Uterus (tissue), 2 donors: ENCODE measurements at regions not wholly inside any gene's neighbourhood (a gene's known extent, or its start where the extent isn't known, plus 50 kb on each side); places are given as distances from the start of the nearest gene placed in this dataset.

Experiments used
- CTCF ChIP-seq, 4 experiments: fragments of 200-600 bp in 2 of 4; fragments of 450-650 bp in 2 of 4; sonication (generic) in 2 of 4; IDR thresholded peaks; one replicate each; pipeline ENCODE4 v1.5.1; 2016 to 2019; ENCODE audit warnings: antibody characterized with exemption in 4 of 4, mild to moderate bottlenecking in 2 of 4, moderate library complexity in 1 of 4
- POLR2A ChIP-seq, 2 donors: fragments of 450-650 bp; IDR thresholded peaks; one replicate each; pipeline ENCODE4 v1.6.1; 2016; ENCODE audit warnings: antibody characterized with exemption in 2 of 2, mild to moderate bottlenecking in 1 of 2, moderate library complexity in 1 of 2

GRCh38 chr5:89020926-89021610, 138.1 kb upstream of the MEF2C start:
- no peak for TF ChIP-seq CTCF (IDR thresholded peaks at IDR 0.05)
- no peak for TF ChIP-seq POLR2A (IDR thresholded peaks at IDR 0.05)
